CD4-positive, alpha-beta T cell treated with Interleukin-12 subunit alpha and Interleukin-12 subunit beta, for 1 hour (primary cell): ENCODE measurements at regions not wholly inside any gene's neighbourhood (a gene's known extent, or its start where the extent isn't known, plus 50 kb on each side); places are given as distances from the start of the nearest gene placed in this dataset.

Experiments
- DNase-seq: peaks from one replicate; pipeline ENCODE4 v3.0.0-alpha.2; 2020

GRCh38 chr1:106646816-106647215 is 409.7 kb upstream of the PRMT6 start:
- no peak for DNase-seq

DNA sequence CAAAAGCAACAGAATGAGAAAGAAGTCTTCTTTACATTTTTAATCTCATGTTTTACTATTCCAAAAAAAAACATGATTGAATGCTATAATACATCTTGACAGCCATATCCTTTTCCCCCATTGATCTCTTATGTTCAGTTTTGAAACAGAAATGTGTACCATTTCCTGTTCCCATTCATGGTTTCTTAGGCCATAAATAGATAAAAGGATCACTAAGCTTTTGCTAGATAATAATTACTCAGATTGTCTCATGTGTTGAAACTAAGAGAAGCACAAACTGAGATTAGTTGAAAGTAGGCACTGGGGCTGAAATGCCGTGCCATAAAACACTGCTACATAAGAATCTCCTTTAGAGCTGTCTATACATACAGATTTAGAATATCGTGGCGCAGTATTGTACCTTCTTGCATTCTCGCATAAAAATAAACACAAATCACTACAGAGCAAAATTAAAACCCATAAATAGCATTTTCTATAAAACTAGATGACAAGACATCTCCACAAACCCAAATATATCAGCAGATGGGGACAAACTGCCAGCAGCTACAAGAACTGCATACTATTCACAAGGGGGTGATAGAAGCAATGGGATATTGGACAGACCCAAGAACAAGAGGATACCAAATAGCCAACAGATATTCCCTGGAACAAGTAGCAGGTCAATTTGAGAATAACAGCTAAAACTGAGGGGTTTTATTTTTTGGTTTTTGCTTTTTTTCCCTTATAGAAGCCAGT is 405.3 kb upstream of the PRMT6 start:
- DNase-seq: no peak

- DNase-seq: no peak
Observed at GRCh38 chr1:106659490-106660244, 396.8 kb upstream of the PRMT6 start.

DNA sequence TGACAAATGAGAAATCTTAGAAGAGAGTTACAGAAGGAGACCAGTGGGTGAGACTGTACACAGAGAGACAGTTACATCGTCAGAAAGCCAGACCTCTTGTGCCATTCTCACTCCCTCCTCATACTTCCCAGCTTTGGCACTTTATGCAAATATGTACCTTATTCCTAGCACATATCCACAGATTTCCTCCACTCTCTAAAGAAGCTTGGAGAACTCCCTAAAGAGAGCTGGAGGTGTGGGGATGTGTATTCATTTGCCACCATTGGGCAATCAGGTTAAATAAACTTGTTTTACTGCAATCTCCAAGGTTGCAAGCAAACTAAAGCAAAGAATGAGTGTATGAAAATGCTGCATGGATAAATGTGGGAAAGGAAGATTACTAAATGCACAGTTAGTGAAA is 380.9 kb upstream of the PRMT6 start:
- DNase-seq: no peak

DNA sequence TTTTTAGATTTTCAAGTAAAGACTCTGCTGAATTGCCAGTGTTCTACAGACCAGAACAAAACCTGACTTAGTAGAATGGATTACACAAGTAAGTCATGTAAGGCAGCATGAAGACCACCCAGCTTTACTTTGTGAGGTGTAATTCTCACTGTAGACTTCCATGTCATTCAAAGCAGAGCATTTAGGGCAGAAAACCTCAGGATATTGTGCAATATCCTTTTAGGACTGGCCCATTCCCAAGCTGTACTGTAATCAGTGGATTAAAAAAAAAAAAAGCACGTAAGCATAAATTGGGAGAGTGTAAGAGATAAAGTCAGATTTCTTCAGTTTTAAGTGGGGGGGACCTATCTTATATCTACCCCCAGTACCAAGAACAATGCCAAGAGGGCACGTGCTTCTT is 380.5 kb upstream of the PRMT6 start:
- no peak for DNase-seq

GRCh38 chr1:106677181-106677580 is 379.3 kb upstream of the PRMT6 start:
- no peak for DNase-seq

DNA sequence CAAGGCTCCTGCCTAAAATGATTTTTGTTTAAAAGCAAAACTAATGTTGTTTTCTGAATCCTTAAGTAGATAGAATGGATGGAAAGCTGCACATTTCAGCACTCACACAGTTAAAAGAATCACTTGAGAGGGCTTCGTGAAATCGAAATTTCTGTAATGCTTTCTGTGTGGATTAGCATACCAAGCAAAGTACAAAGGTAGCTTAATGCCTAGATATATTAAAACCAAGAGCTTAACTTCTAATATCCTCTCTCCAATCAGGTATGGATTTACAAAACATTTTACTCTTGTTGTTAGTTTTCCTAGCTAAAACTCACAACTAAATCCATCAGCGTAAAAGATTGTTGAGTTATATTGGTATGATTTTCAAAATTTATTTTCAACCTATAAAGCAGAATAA is 378.8 kb upstream of the PRMT6 start:
- DNase-seq: no peak

- DNase-seq: no peak
Observed at GRCh38 chr1:106678279-106679050, 378.0 kb upstream of the PRMT6 start.

DNA sequence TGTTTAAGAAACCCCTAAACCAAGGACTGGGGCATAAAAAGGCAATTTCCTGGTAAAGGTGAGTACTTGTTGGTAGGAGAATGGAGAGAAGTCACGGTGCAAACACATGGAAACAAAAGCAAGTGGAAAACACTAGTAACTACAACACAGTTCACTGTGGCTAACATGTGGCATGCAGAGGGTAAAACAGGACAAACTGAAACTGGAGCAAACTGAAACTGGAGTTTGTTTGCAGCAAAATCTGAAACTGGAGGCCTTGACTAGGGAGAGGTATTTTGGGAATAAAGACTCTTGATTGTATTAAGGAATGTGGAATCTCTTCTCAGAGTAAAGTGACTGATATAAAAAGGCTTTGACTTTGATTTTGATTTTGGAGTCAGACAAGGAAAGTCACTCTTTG is 376.3 kb upstream of the PRMT6 start:
- no peak for DNase-seq

GRCh38 chr1:106680776-106681344 is 375.6 kb upstream of the PRMT6 start:
- DNase-seq: no peak

DNA sequence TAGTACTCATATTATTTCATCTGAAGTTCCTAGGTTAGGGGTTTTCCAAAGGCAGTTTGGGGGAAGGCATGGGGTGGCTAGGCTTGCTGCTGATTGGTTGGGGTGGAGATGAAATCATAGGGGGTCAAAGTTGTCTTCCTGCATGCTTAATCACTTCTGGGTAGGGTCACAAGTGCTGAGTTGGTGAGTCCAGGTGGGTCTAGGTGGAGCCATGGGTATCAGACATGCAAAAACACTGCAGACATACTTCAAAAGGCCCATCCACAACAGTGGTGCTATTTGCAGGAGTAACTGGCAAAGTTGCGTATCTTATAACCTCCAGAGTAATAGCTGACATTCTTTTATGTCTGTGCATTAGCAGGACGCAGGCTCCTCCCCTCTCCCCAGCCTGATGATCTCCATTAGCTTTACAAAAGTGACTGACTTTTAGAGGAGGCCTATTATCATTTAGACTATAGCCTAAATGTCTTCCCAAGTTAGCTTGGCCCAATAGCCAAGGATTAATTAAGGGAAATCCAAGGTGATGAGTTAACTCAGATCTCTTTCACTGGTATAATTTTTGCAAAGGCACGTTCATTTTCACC is 374.4 kb upstream of the PRMT6 start:
- DNase-seq: no peak

DNA sequence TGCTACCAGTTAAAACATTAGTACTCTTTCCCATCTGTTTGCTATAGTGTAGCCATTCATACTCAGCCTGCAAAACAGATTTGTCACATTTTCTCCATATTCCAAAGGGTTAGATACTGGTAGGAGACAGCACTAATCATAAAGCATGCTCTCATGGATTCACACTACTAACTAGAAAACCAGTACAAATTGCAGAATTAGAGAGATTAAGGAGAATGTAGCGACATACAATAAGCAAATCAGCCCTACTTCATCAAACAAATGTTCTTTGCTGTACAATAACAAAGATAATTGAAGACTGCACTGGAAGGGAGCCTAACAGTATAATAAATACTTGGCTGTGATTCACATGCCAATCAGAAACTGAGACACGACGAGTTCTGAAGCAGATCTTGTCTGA is 368.0 kb upstream of the PRMT6 start:
- DNase-seq: no peak

DNA sequence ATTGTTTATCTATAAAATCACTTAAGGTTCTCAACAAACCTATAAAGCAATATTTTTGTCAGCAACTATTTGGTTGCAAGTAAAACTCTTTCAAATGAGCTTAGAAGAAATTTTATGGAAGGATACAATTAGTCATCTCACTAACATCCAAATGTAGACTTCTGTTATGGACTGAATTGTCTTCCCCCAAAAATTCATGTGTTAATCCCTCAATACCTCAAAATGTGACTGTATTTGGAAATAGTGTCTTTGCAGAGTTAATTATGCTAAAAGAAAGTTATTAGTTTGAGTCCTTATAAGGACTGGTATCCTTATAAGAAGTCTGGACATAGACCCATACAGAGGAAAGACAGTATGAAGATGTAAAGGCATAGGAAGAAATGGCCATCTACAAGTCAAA is 357.8 kb upstream of the PRMT6 start:
- DNase-seq: no peak

GRCh38 chr1:106699433-106699832 is 357.0 kb upstream of the PRMT6 start:
- no peak for DNase-seq

DNA sequence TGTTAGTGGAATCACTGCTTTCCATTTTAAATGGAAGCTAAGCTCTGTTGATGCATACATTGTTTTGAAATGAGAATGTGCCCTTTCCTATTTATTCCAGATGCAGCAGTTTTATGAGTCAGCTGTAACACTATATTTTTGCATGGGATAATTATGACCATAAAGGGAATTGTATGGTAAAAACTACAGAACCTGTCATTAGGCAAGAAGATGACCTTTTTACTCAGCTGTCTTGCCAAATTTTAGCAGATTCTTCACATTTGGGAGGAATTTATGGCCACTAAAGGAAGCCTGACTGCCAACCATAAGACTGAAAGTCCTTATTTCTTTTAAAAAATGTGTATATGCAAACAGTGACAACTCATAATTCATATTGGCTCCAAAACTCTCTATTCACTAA is 356.3 kb upstream of the PRMT6 start:
- no peak for DNase-seq

- DNase-seq: no peak
Observed at GRCh38 chr1:106705971-106706370, 350.5 kb upstream of the PRMT6 start.

DNA sequence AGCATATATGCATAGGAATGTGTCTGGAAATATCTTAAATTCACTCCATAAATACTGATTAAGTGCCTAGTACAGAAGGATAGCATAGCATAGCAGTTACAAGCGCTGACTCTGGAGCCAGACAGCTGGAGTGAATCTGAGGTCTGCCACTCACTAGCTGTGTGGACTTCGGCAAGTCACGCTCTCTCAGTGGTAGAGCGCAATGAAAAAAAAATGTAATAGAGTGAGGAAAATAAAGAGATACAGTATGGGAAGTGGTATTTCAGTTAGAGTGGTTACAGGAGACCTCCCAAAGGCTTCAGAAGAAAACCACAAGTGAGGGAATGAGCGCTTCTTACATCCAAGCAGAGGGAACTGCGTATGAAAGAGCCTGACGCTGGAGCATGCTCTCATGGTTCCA is 338.9 kb upstream of the PRMT6 start:
- DNase-seq: no peak

DNA sequence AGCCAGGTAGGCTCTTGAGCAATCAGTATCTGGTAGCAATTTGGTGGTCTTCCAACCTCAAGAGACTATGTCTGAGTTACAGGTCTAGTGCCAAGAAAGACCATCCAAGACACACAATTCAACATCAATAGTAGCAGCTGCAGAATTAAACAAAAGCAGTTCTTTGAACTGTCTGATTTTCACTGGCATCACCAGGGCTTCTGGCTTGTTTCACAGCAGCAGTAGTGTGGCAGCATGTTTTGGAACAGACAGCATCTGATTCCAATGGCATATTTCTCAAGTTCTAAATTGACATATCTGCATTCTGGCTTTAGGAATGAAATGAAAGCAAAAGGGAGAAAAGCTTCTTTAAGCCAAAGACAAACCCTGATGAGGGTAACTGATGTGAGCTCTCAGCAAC is 334.7 kb upstream of the PRMT6 start:
- DNase-seq: no peak

GRCh38 chr1:106722466-106722865 is 334.0 kb upstream of the PRMT6 start:
- DNase-seq: no peak

DNA sequence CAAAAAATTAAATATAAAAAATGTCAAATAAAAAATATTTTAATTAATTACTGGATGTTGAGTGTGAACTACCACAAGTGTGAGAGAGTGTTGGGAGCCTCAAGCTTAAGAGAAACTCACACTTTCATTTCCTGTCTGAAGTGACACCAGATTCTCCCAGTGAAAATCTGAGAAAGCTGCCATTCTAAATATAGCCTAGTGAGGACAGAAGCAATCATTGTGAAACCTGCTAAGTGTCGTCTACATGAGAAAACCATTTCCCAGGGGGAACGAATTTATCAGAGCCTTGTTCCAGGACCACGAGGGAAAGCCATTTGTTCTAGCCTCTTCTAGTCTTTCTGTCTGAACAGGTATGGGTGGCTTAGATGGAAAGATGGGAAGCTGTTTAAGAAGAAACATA is 329.3 kb upstream of the PRMT6 start:
- DNase-seq: no peak

- DNase-seq: no peak
Observed at GRCh38 chr1:106746448-106747085, 309.9 kb upstream of the PRMT6 start.

- DNase-seq: no peak
Observed at GRCh38 chr1:106747232-106747631, 309.2 kb upstream of the PRMT6 start.

DNA sequence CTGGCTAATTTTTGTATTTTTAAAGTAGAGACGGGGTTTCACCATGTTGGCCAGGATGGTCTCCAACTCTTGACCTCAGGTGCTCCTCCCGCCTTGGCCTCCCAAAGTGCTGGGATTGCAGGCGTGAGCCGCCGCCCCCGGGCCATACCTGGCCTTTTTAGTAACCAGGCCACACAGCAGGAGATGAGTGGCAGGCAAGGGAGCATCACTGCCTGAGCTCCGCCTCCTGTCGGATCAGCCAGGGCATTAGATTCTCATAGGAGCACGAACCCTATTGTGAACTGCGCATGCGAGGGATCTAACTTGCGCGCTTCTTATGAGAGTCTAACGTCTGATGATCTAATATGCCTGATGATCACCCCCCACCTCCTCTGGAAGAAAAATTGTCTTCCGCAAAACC is 308.7 kb upstream of the PRMT6 start:
- no peak for DNase-seq
